HL-60/S4 (cell line): ENCODE measurements at regions not wholly inside any gene's neighbourhood (a gene's known extent, or its start where the extent isn't known, plus 50 kb on each side); places are given as distances from the start of the nearest gene placed in this dataset.

ENCODE experiments used
- in situ Hi-C: fragments of 300-500 bp; cut with MboI; formaldehyde crosslinking; loops from 2 replicates; pipeline ENCODE4 v1.14.3; 2022; ENCODE audit warnings: low sequenced_read_pairs

DNA sequence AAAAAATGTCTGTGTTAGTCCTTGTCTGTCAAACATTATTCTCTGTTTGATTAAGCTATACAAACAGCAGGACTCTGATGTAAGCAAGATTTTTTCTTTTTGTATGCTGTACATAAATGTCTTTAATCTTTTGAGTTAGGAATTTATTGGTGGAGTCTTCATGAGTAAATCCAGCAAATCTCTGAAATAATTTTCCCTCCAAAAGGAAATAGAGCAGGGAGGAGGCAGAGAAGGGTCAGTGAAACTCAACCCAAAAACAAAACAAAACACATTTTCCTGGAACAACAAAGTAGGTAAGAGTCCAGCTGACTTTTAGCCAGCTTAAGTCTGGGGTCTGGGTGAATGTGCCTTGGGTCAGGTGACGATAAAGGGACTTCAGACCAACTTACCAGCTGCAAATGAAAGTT, 113.7 kb downstream of the FOXA2 start:
- in situ Hi-C loops: no loop called here

DNA sequence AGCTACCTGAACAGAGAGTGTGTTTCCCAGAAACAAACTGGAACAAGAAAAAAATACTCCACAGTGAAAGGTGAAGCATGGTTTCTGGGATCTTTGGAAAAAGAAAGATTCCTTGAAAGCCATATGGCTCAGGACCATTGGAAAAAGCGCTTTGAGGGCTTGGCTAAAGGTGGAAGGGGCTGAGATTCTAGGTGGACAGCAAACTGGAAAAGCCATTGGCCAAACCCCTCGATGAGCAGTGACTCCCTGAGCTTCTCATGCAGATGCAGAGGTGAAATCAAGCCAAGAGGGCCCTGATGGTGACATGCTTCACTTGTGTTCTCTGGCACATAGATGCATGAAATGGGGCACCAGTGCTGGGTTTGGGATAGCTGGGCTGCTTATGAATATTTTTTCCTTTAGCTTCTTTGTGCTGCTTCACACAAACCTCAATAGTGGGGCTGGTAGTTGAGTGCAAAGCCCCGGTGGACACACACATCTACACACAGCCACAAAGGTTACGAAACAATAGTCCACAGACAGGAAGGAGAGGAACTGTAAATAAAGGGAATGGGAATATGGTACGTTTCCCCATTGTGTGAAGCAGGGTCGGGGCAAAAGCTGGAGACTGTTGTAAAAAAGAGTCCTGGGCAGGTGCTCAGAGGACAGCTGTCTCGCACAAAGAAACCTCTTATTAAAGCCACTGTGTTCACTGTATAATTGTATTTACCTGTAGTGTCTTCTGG, 117.8 kb downstream of the FOXA2 start:
- in situ Hi-C loops: no loop called here

DNA sequence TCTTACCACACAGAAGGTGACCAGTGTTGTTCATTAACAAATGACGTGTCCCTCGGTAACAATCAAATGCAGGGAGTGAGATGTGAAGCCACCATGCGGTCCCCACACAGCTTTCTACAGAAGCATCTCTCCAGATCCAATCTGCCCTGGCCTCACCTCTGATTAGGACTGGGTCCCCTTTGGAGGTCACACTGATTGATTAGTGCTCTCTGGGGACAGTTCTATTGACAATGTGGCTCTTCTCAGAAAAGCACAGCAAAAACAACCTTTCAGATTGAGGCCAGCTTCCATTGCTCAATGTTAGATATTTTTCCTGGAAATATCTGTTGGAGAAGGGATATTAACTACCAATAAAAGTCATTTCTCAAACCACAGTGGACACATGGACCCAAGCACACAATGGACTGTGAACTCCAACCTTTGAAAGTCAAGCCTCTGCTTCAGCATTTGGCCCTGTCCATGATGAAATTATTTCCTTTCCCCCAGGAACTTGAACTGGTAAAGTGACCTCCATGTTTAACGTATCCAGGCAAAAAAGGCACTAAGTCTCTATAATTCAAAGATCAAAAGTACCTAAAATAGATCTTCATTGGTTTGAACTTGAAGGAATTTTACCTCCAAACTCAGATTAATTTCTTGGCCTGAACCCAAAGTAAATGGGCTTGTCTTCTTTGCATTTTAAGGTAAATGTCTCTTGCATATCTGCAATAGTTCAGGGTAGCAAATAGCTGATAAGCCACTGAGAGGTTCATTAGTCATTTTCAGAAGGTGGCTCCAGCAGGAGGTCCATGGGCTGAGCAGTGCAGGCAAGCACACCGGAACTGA, 118.5 kb downstream of the FOXA2 start:
- in situ Hi-C loops: no loop called here

DNA sequence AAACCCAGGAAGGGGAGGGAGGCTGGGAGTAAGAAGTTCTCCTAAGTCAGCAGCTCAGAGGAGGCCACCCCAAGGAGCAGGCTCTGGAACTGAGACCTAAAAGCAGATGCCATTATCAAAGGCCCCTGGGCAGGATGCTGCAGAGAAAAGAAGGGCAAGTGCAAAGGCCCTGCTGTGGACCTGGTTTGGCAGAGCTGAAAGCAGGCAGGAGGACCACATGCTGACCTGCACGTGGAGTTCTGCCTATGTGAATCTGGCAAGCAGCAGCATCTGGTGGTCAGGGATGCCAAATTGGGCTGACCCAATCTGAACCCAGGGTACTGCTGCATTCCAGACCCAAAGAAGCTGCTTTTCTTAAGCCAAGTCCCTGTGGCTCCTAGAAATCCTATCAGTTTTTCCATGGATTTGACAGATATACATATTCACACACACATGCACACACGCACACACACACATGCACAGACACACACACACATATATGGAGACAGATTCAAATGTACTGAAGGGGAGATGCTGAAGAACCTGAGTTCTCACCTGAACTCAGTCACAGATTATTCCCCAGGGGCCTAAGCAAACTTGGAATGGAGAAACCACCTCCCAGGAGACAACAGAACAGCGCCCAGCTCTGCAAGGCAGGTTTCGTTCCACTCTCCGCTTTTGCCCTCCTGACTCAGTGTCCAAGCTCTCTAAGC, 119.9 kb downstream of the FOXA2 start:
- in situ Hi-C loops: no loop called here

DNA sequence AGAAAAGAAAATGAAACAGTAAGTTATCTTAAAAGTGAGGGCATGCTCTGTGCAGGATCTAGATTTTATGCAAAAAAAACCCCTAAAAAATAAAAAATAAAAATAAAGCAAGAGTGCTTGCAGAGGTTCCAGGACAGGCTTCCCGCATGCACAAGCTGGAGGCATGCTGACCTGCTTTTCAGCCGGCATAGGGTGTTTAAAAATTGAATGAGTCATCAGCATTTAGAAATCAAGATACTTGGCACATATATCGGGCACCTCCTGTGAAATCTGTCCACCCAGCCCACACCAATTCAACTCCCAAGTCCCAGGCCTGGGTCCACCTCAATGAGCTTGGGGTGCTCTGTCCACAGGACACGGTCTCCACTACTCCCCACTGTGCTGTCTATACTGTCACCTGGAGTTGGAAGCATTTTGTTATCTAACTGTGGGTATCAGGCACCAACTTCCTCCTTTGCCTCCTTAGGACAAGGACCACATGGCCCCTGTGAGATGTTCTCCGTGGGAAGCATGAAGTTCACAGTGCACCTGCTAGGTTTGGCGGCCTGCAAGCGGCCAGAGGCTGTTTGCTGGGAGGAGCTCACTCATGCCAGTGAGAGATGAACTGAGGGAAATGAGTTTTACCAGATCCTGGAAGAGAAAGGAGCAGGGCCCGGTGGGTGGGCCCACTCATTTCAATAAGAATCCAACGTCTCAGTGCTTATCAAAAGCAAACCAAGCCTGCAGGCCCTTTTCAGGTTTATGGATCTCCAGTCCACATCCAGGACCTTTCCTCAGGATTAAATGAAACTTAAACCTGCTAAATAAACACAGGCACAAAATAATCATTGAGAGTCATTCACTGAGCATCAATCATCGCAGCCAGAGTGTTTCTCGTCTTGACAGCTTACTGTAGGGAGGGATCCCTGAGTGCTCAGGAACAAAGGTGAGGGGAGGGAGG, 121.1 kb downstream of the FOXA2 start:
- in situ Hi-C loops: no loop called here

DNA sequence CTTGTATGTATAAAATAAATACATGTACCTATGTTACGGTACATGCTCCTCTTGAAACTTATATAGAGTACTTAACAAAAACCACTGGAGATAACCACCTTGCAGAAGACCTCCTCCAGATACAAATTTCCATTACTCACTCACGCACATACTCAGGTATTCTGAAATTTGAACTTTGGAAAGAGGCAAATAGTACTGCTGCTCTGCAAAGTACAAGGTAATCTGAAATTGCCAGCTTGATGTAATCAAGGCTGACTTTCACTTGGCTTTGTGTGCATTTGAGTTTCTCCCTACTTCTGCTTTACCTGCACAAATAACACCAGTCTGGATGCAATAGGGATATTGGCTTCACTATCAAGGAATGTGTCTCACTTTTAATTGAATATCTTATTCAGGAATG, 123.6 kb downstream of the FOXA2 start:
- in situ Hi-C loops: no loop called here

DNA sequence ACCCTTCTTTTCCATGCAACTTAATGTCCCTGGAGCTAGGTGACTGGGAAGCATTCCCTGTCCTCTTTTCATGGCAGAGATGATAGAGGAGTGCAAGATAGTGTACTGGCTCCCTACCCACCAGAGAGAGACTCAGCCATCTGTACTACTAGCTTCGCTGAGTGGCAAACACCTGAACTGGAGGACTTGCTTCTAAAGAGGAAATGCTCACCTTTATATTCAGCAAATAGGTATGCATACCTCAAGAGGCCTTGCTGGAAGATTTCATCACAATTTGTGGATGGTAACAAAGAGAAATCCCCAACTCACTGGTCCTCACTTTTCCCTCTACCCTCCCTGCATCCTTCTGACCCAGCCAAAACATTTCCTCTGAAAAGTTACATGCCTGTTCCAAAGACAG, 124.1 kb downstream of the FOXA2 start:
- in situ Hi-C loops: no loop called here

DNA sequence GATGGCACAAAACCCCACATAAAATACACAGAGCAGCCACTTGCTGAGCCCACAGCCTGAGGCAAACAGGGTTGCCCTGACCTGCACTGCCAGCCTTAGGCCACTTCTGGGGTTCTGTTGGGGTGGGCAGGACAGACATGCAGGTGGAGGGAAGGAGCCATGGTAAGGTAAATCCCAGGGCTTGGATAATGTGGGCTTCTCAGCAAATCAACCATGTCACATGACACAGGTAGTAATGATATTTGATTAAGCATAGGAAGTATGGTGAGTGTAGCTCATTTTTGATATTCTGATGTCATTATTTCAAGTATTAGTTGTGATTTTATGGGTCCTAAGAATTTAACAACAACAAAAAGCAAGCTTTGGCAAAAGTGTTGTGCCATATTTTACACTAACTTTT, 124.6 kb downstream of the FOXA2 start:
- in situ Hi-C loops: no loop called here

DNA sequence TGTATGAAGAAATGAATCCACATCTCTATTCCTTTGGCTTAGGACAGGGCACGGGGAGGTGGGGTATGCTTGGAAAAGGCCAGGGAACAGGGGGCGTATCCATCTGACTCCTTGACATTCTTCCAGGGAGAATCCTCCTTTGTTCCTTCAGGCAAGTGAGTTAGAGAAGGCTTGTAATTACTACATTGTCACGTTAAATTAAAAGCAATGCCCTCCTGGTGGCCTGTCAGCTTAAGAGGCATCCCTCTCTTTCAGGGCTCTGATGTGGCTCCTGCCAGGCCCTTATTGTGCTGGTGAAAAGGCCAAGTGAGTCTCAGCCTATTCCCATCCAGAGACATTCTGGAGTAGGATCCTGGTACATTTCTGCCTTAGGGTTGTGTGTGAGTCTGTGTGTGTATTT, 128.3 kb downstream of the FOXA2 start:
- in situ Hi-C loops: no loop called here

DNA sequence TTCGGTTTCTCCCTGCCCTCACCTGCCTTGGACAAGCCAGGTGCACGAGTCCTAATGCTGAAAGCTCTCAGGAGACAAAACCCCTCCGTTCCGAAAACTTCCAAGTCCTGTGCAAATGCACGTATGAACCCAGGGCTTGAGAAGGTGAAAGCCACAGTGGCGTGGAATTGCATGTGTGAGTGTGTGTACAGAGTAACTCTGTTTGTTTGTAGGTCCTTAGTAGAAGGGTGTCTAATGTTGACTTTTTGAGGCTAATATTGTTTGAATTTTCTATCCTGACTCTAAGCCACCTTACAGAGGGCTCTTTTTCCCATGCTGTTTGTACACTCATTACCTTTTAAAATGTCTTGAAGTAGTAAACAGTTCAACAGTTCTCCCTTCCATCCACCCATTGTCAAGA, 129.1 kb downstream of the FOXA2 start:
- in situ Hi-C loops: no loop called here

DNA sequence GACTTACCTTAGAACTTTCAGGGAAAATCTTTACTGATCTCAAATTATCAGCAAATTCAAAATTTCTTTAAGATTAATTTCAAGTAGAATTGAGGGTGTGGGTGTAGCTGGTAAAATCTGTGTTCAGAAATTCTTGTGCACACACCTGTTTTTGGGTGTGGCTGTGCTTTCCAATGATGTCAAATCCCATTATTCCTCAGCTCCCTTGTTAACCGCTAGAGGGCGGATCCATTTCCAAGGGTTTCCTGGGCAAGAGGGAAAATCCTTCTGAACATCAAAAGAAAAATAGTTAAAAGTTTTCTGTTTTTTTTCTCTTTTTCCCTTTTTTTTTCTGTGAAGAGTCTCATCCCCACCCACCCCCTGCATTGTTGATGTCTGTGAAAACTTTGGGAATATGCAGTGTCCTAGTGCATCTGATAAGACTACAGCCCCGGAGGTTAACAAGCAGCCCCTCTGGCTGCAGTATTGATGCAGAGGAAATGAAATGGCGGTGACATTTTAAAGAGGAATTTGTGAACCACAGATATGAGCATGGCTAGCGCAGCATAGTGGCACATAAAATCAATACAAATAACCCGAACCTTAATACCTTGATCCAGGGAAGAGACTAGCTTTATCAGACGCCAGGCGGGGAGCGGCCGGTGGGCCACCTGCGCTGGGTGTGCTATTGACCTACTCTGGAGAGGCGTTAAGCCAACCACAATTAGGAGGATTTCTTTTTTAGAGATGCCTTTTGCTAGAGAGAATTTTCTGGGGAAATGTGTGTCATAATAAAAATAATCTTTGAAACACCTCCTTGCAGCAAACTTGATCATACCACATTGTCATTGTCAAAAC, 130.9 kb downstream of the FOXA2 start:
- in situ Hi-C loops: no loop called here

DNA sequence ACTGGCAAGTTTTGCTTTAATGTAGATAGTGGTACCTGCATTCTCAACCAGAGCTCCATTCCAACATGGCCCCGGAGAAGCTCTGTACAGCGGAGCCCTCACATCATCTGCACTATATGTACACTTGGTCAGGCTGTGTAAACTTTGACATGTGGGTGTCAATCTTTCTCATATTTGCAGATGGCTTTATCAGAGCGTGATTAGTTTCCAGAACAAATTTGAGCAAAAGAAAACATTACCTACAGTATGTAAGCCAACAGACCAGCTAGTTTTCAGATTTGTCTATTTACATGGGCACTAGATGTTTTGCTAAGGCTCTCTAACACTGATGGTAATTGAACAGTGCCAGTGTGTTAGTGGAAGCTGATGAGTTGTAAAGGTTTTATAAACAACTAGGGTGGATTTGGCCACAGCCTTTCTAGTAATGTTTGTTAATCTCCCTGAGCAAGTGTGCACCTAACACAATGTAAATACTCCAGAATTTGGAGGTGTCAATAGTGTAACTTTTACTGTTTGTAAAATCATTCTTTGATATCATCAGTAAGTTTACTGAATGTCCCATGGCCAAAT, 131.8 kb downstream of the FOXA2 start:
- in situ Hi-C loops: no loop called here

DNA sequence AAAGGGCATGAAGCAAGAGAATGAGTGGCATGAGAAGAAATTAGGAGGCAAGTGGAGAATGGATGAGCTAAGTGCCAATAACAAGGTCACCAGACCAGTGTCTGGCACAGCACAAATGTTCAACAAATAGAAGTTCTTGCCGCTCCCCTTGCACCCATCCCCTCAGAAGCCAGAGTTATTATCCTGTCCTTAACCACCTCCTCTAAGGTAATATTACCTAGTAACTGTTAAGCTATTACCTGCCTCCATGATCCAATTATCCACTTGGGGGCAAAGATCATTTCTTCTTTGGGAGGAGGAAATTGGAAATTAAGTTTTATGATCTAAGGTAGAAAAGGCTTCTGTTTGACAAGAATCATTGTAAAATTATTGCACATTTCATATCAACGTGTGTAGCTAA, 133.8 kb downstream of the FOXA2 start:
- in situ Hi-C loops: no loop called here

DNA sequence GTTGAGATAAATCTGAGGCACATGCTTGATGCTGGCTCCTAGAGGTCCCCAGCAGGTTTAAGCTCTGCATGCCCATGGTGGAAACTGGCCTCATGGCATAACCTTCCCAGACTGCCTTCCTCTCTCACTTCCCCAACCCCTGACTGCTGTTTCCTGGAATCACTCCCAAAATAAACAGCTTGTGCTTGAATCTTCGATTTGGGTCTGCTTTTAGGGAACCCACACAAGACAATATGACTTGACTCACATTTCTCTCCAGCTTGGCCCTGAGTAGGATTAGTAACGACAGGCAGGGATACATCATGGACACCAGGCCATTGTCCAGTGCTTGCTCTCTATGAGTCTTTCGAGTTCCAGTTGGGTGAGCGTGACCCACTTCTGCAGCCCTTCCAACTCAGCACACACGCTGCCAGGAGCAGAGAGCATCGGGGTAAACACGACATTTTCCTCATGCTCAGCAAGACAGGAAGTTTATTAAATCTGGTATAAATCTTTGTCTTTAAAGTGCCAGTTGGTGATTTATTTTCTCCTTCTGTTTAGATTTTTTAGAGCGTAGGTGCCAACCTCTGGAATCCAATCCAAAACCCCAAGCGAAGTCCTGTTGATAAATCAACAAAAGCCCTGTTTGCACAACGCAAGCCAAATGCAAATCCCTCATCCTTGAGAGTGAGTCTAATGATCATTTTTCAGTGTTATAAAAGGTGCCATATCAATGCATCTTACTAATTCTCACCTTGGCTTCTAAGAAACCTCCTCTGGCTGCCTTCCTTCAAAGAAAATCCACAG, 135.0 kb downstream of the FOXA2 start:
- in situ Hi-C loops: no loop called here

DNA sequence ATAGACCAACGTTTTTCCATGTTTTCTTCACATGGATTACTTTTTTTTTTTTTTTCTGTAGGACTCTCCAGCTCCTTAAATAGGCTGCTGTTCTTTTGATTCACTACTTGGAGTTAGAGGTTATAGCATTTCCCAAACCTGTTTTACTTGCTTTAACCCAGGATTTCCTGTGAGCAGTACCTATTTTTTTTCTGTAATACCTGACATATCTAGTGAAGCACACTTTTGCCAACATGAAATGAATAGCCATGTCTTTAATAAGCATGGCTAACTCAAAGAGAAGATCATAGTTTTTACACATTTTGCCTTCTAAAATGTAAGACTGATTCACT, 137.0 kb downstream of the FOXA2 start:
- in situ Hi-C loops: no loop called here

DNA sequence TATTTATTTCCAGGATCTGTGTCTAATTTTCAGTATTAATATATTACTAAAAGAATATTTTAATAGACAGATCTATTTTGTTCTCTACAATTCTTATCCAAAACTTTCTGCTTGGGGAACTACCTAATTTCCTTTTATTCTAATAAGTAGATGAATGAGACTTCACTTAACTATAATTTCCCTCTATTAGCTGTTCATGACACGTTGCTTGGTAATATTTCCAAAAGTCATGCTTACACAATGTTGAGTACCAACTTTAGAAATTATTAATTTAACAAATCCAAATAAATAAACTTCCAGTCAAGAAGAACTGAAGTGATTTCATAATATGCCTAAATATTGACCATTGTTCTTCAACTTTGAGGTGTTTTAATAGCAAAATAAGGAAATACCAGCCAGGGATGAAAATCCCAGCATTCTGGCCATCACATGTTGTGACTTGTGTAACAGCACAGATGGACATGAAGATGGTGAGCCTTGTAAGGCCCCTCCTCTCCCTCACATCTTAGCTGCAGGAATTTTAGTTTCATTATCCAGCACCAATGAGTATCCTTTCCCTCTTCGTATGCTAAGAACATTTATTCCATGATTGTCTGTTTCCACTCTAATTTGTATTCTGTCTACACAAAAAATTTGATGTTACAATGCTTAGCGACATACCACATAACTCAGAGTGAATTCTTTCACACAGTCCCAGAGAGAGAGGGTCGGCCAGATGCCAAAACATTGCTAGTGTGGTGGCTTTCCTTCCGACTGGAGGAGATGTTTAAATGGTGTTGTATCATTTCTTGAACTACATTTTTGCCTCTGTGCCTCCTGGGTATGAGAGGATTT, 137.5 kb downstream of the FOXA2 start:
- in situ Hi-C loops: no loop called here

DNA sequence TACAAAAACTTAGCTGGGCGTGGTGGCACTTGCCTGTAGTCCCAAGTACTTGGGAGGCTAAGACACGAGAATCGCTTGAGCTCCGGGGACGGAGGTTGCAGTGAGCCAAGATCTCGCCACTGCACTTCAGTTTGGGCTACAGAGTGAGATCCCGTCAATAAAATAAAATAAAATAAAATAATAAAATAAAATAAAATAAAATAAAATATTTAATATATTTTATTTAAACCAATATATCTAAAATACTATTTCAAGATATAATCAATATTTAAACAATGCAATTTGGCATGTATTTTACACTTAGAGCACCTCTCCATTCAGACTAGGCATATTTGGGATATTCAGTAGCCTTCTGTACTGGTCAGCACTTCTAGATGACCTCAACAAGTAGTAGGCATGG, 142.1 kb downstream of the FOXA2 start:
- in situ Hi-C loops: no loop called here

DNA sequence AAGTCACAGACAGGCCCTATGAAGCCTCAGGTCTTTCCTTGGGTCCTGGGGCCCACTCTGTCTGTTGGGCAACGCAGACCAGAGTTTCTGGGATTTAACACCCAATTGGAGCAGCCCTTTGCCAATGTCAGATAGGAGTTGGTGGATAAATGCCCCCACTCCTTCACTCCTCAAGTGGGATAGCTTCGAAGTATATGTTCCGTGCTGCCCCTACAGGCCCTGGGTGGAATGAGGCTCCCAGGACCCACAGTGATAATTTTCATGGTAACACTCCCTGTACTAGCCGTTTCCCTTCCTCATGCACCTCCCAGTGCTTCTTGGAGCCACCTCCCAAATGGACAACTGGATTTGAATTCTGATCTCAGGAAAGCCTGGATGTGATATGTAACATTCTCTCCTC, 145.4 kb downstream of the FOXA2 start:
- in situ Hi-C loops: no loop called here
